MM.1S (cell line): ENCODE measurements at regions not wholly inside any gene's neighbourhood (a gene's known extent, or its start where the extent isn't known, plus 50 kb on each side); places are given as distances from the start of the nearest gene placed in this dataset.

Source experiments
- CTCF ChIP-seq: fragments of 300-600 bp; sonication (generic); IDR thresholded peaks from 2 replicates; pipeline ENCODE4 v1.5.1; 2016; ENCODE audit warnings: antibody characterized with exemption, low read length, mixed read lengths
- EZH2phosphoT487 ChIP-seq: fragments of 300-600 bp; sonication (generic); IDR thresholded peaks from 2 replicates; pipeline ENCODE4 v1.6.1; 2018; ENCODE audit warnings: antibody characterized with exemption, low read length

GRCh38 chr7:51732116-51732515 lies 415.5 kb upstream of the COBL start:
- no peak for TF ChIP-seq CTCF
- TF ChIP-seq EZH2phosphoT487: no peak
